T-helper 1 cell (primary cell): ENCODE measurements at regions not wholly inside any gene's neighbourhood (a gene's known extent, or its start where the extent isn't known, plus 50 kb on each side); places are given as distances from the start of the nearest gene placed in this dataset.
A peak's percentile ranks its signal among the peaks of the same experiment; 100 is the strongest.

Experiments
- DNase-seq, 5 donors: peaks; one replicate each; pipeline ENCODE4 v3.0.0-alpha.2; 2012 to 2020

- DNase-seq = no peak
Measured at GRCh38 chr21:38709876-38710275, 95.9 kb upstream of the ETS2 start.

GRCh38 chr21:38712071-38712470 is 93.7 kb upstream of the ETS2 start:
- no peak for DNase-seq

- no peak for DNase-seq
Measured at GRCh38 chr21:38712664-38713063, 93.1 kb upstream of the ETS2 start.

- no peak for DNase-seq
Measured at GRCh38 chr21:38714039-38714817, 91.5 kb upstream of the ETS2 start.

GRCh38 chr21:38714999-38715398 is 90.7 kb upstream of the ETS2 start:
- no peak for DNase-seq

- no peak for DNase-seq
Measured at GRCh38 chr21:38716088-38716487, 89.6 kb upstream of the ETS2 start.

- no peak for DNase-seq
Measured at GRCh38 chr21:38716942-38717341, 88.8 kb upstream of the ETS2 start.

GRCh38 chr21:38718481-38718880 is 87.2 kb upstream of the ETS2 start:
- no peak for DNase-seq

GRCh38 chr21:38720074-38720473 is 85.7 kb upstream of the ETS2 start:
- no peak for DNase-seq

- DNase-seq = no peak
Measured at GRCh38 chr21:38721055-38721454, 84.7 kb upstream of the ETS2 start.

GRCh38 chr21:38721958-38722357 is 83.8 kb upstream of the ETS2 start:
- DNase-seq = no peak

- DNase-seq = no peak
Measured at GRCh38 chr21:38725196-38726157, 80.3 kb upstream of the ETS2 start.

GRCh38 chr21:38726482-38726881 is 79.2 kb upstream of the ETS2 start:
- DNase-seq = no peak

- no peak for DNase-seq
Measured at GRCh38 chr21:38729291-38729690, 76.4 kb upstream of the ETS2 start.

- no peak for DNase-seq
Measured at GRCh38 chr21:38729754-38730379, 75.9 kb upstream of the ETS2 start.

GRCh38 chr21:38733972-38734546 is 71.7 kb upstream of the ETS2 start:
- peak; percentile 14 to 67 (median 47) for DNase-seq

GRCh38 chr21:38734646-38735365 is 70.9 kb upstream of the ETS2 start:
- no peak for DNase-seq

GRCh38 chr21:38735626-38736206 is 70.0 kb upstream of the ETS2 start:
- no peak for DNase-seq

- DNase-seq = no peak
Measured at GRCh38 chr21:38740090-38740489, 65.6 kb upstream of the ETS2 start.

- DNase-seq = no peak
Measured at GRCh38 chr21:38741092-38741949, 64.4 kb upstream of the ETS2 start.

- no peak for DNase-seq
Measured at GRCh38 chr21:38741950-38742256, 63.8 kb upstream of the ETS2 start.
